ENCODE measurements at regions not wholly inside any gene's neighbourhood (a gene's known extent, or its start where the extent isn't known, plus 50 kb on each side); places are given as distances from the start of the nearest gene placed in this dataset.
A peak's percentile ranks its signal among the peaks of the same experiment; 100 is the strongest.

DNA sequence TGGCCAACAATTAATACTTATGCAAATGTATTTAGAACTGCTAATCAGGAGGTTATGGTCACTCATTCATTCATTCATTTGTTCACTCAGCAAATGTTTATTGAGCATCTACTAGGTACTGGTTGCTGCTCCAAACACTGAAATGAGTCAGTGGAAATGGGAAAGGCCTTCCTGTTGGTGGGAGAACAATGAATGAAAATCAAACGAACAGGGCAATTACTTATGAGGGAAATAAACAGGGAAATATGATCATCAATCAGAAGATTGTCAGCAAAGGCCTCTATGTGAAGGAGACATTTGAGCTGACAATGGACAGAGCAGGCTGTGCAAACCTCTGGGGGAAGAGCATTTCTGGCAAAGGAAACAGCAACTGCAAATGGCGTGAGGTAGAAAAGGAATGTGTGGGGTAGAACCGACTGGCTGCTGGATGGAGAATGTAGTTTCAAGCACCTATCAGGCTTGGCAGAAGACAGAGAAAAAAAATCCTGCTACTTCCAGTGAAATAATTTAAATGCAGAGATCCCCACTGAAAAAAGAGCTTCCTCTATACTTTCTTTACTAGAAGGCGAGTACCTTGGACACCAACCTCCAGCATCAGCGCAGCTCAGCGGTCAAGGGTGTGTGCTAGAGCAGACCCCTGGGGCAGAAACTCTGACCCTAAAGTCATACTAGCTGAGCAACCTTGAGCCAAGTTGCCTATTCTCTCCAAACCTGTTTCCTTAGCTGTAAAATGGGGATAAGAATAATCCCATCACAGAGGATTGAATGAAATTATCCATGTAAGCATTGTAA, 108.8 kb upstream of the EEPD1 start:
- intact Hi-C loops (cut with DNase I), result no loop called here
- Histone ChIP-seq H3K27me3 (no peaks in the 10 kb centered on the region), H3K9me3 (no peaks in the 10 kb centered on the region), H3K27ac (no peak overlapping the region), H3K36me3 (replicated peaks in 1 of 2; ENCODE audit: insufficient read depth in 1 of 2, low read depth in 2 of 2) (no peaks in the 10 kb centered on the region), H3K4me1 (no peaks in the 10 kb centered on the region), H3K4me3 (no peak overlapping the region)
- ATAC-seq, result no peak
- DNase-seq, result no peak
- 70 to 74% methylated on average over 6 of the region's 6 CpGs for WGBS, 2 donors
- TF ChIP-seq POLR2A (IDR thresholded peaks at IDR 0.05), result no peak
- TF ChIP-seq, protein P1, sequence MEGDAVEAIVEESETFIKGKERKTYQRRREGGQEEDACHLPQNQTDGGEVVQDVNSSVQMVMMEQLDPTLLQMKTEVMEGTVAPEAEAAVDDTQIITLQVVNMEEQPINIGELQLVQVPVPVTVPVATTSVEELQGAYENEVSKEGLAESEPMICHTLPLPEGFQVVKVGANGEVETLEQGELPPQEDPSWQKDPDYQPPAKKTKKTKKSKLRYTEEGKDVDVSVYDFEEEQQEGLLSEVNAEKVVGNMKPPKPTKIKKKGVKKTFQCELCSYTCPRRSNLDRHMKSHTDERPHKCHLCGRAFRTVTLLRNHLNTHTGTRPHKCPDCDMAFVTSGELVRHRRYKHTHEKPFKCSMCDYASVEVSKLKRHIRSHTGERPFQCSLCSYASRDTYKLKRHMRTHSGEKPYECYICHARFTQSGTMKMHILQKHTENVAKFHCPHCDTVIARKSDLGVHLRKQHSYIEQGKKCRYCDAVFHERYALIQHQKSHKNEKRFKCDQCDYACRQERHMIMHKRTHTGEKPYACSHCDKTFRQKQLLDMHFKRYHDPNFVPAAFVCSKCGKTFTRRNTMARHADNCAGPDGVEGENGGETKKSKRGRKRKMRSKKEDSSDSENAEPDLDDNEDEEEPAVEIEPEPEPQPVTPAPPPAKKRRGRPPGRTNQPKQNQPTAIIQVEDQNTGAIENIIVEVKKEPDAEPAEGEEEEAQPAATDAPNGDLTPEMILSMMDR (IDR thresholded peaks at IDR 0.05), result no peak

DNA sequence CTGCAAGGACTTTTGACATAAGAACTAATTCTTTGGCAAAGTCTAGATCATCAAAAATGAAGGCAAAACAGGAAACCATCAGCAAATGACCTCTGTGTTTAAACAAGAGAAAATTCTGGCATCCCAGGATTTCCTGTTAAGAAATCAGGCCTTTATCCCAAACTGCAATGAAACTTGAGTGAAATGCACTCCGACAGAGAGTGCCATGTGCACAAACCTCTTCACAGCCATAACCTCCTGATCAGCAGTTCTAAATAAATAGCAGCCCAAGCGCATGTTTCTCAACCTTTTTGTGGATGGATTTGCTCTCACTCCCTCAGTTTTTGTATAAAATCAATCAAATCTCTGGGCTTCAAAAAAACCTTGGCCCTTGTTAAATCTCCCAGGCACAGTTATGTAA, 107.7 kb upstream of the EEPD1 start:
- H3K27ac ChIP-seq, result no peak overlapping the region
- intact Hi-C loops (cut with DNase I), result no loop called here
- H3K4me3 ChIP-seq, result no peak overlapping the region
- peak; percentile 45 for ATAC-seq
- no peak for TF ChIP-seq POLR2A (IDR thresholded peaks at IDR 0.05)
- TF ChIP-seq, protein P1 (IDR thresholded peaks at IDR 0.05), result no peak
- DNase-seq, result no peak
- H3K9me3 ChIP-seq, result no peaks in the 10 kb centered on the region
- WGBS, 2 donors, result 69% methylated on average over 2 of the region's 2 CpGs
- no peaks in the 10 kb centered on the region for H3K27me3 ChIP-seq
- no peaks in the 10 kb centered on the region for H3K36me3 ChIP-seq (replicated peaks in 1 of 2; ENCODE audit: insufficient read depth in 1 of 2, low read depth in 2 of 2)
- no peaks in the 10 kb centered on the region for H3K4me1 ChIP-seq

DNA sequence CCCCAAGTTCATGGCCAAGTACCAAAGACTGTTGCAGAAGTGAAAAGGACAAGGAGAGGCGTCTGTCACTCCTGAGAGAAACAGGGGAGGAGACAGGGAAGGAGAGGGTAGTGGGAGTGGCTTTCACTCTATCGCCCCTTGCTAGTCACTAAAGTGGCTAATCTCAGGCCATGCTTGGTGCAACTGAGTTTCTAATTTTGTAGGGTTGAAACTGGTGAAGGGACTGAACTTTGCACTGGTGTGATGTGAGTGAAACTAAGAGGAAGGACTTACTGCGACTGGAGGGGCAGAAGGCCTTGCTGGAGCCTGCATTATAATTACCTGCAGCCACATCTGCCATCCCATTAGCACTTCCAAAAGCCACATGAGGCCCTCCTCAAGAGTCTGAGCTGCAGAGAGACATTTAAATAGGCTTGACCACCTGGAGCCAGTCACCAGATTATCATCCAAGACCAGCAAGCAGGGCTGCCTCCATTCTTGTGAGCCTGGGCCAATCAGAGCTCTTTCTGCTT, 107.2 kb upstream of the EEPD1 start:
- TF ChIP-seq POLR2A (IDR thresholded peaks at IDR 0.05), result no peak
- TF ChIP-seq, protein P1 (IDR thresholded peaks at IDR 0.05), result no peak
- intact Hi-C loops (cut with DNase I), result no loop called here
- Histone ChIP-seq H3K27me3 (no peaks in the 10 kb centered on the region), H3K27ac (no peak overlapping the region), H3K9me3 (no peaks in the 10 kb centered on the region), H3K36me3 (replicated peaks in 1 of 2; ENCODE audit: insufficient read depth in 1 of 2, low read depth in 2 of 2) (no peaks in the 10 kb centered on the region), H3K4me3 (no peak overlapping the region), H3K4me1 (no peaks in the 10 kb centered on the region)
- WGBS, 2 donors, result 79 to 80% methylated on average over 3 of the region's 3 CpGs
- ATAC-seq (no peak), DNase-seq (no peak)

DNA sequence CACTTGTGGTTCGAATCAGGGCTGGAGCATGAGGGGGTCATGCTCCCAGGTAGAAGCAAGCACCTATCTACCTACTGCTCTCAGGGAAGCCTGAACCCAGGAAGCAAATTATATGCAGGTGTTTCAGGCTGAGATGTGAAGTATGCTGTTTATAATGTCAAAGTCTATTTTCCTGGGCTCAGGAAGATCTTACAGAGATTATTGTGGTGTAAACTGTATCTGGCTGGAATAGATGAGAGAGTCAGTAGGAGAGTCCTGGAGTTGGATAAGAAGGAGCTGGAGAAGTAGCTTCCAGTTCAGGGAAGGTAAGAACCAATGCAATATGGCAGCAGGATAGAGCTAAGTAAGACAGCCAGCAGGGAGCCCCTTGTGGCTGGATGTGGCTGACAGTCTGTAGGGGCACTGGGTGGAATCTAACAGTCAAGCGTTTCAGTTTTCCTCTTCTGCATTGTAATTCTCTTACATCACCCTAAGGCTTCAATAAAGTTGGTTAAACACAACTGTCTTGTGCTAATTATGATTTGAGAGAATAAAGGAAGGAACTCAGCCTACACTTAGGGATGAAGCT, 105.9 kb upstream of the EEPD1 start:
- no peaks in the 10 kb centered on the region for H3K27me3 ChIP-seq
- WGBS, 2 donors, result 77 to 88% methylated on average over 2 of the region's 2 CpGs
- no peaks in the 10 kb centered on the region for H3K4me1 ChIP-seq
- H3K4me3 ChIP-seq, result no peak overlapping the region
- no peak overlapping the region for H3K27ac ChIP-seq
- no peaks in the 10 kb centered on the region for H3K9me3 ChIP-seq
- TF ChIP-seq POLR2A (IDR thresholded peaks at IDR 0.05), result no peak
- TF ChIP-seq, protein P1 (IDR thresholded peaks at IDR 0.05), result no peak
- no peaks in the 10 kb centered on the region for H3K36me3 ChIP-seq (replicated peaks in 1 of 2; ENCODE audit: insufficient read depth in 1 of 2, low read depth in 2 of 2)
- intact Hi-C loops (cut with DNase I), result no loop called here
- no peak for ATAC-seq
- DNase-seq, result no peak
